GM19395 (cell line): ENCODE measurements at regions not wholly inside any gene's neighbourhood (a gene's known extent, or its start where the extent isn't known, plus 50 kb on each side); places are given as distances from the start of the nearest gene placed in this dataset.

Experiments
- ATAC-seq: cut with Tn5 transposase; IDR thresholded peaks from one replicate; pipeline ENCODE4 v1.9.1; 2021; ENCODE audit warnings: mild to moderate bottlenecking, moderate library complexity; ENCODE audit not compliant: unreplicated experiment

DNA sequence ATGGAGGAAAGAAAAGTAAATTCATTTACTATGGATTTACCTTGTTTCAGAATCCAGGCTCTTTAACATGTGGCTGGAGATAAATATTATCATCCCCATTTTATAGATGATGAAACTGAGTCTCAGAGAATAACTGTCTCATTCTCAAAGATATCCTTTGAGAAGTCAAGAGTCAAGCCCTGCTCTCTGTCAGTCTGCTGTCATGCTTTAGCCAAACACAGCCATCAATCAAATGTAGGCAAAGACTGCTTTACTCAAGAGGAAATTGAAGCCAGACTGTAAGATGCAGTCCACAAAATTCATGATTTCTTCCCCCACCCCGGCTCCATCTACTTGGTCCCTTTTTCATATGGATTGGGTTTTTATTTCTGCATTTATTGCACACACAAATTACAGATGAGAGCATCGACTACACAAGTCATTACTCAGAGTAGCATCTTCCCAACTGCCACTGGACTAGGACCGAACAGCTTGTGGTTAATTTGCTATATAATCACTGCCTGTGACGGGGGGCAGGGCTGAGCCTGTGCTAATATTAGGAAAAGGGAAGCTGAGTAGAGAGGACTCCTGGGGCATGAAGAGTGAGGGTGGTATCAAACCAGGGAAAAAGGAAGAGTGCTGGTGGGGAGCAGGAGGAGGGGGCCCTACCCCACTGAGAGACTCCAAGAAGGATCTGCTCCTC, 102.7 kb upstream of the TOP1 start:
- ATAC-seq: no peak

DNA sequence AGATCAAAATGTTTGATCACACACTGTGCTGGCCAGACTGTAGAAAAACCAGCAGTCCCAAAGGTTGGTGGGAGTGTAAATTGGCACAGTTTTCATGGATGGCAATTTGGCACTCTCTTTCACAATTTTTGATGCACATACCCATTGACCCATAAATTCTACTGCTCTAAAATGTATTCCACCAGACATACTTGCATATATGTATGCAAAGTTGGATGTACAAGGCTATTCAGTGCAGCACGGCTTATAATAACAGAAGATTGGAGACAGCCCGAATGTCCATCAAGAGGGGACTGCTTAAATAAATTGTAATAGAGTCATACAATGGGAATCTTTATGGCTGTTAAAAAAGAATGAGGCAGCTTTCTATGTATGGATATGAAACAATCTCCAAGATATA, 101.7 kb upstream of the TOP1 start:
- ATAC-seq: no peak

DNA sequence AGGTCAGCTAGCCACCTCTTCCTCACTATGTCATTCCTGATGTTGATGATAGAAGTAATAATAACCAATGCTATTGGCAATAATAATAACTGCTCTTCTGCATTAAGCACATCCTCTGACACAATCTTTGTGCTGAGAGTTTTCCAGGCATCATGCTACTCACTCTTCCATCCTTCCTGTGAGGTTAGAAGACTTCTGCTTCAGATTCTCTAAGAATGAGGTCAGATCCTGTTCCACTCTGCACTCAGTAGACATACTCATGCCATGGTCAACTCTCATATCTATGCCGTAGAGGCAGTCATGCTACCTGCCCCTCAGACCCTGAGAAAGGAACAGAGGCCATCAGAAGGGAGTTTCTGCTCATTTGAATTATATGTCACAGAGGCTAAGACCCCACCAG, 98.1 kb upstream of the TOP1 start:
- ATAC-seq: no peak

DNA sequence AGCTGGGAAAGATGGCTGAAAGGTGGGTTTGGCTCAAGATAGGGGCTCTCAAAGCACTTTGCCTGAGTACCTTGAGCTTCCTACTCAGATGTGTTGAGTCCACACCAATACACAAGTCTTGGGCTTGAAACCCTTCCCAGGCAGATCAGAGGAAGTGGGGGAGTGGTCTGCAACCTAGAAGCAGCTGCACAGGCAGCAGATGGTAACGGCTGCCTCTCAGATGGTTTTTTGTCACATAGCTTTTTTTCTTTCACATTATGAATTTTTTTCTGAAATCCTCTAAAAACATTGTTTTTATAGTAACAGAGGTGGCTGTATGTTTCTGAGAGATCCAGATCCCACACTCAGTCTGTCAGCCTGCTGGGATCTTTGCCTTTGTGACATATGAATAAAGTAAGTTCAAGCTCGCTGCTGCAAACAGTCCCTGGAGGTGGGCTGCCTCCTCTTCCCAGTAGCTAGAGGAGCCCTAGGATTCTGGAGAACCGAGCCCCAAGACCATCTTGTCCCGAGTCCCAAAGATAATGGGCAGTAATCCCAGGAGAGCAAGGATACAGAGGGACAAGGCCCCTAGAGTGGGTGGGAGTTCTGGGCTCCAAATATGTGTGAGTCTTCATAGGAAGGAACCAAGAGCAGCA, 97.1 kb upstream of the TOP1 start:
- no peak for ATAC-seq

DNA sequence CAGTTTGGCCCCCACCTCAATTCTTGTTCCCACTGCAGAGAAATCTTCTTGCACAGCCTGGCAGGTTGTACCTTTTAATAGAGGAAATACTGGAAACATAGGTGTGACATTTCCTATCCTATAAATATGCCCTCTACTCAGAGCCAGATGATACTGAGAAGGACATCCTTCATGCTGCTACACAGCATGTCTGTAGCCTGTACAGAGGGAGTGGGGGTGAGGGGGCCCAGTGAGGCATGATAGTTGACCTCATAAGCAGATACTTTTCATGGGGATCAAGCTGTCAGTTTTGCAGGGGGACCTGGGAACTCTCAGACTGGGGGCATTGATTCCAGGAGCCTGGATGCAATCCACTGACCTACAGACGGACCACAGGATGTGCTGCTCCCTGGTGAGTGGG, 96.2 kb upstream of the TOP1 start:
- no peak for ATAC-seq

DNA sequence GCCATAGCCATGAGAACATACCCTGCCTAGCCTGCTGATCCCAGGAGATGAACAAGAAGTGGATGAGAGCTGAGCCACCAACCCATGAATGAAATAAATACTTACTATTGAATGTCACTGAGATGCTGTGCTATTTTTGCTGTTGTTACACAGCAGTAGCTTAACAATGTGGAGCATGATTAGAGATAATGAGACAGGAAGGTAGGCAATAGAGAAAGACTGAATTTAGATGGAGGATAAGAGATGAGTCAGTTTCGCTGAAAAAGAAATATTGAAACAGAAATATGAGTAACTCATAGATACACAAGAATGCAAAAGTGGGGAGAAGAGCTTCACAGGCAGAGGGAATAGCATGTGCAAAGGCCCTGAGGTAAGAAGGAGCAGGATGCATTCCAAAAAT, 94.9 kb upstream of the TOP1 start:
- no peak for ATAC-seq

DNA sequence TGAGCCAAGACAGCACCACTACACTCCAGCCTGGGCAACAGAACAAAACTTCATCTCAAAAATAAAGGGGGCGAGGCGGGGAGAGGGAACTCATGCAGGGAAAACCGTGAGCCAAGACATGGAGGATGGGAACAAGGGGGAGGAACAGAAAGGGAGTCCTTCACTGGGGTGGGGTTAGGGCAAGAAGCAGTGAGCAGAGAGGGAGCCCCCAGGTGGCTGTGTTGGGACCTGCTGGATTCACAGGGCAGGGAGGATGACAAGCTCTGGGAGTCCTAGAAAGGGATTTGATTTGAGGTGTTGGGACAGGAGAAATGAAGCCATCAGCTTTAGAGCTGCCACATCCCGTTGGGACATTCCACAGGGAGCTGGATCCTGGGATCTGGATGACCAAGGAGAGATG, 90.6 kb upstream of the TOP1 start:
- no peak for ATAC-seq

DNA sequence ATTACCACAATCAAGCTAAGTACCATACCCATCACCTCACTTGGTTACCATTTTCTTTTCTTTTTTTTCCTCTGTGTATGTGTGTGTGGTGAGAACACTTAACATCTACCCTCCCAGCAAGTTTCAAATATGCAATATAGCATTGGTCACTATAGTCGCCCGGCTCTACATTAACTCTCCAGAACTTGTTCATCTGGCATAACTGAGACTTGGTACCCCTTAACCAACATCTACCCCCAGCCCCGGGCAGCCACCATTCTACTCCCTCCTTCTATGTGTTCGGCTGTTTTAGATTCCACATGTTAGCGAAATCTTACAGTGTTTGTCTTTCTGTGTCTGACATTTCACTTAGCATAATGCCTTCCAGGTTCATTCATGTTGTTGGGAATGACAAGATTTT, 89.0 kb upstream of the TOP1 start:
- ATAC-seq: no peak

DNA sequence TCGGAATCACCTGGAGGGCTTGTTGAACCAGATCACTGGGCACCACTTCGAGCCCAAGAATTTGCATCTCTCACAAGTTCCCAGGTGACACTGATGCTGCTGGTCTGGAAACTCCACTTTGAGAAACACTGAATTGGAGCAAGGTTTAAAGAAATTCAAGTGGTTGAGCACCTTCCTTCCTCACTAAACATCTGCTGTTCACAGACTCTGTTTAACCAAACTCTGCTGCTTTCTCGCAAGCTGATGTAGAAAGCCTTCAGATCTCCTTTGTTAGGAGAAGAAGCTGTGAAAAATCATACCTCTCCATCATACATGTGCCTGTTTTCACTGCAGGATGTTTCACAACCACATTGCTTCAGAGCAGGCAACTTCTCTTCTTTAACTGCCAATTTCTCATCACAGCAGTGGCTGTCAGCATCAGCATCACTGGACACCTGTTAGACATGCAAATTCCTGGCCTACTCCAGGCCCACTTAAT, 87.5 kb upstream of the TOP1 start:
- no peak for ATAC-seq

DNA sequence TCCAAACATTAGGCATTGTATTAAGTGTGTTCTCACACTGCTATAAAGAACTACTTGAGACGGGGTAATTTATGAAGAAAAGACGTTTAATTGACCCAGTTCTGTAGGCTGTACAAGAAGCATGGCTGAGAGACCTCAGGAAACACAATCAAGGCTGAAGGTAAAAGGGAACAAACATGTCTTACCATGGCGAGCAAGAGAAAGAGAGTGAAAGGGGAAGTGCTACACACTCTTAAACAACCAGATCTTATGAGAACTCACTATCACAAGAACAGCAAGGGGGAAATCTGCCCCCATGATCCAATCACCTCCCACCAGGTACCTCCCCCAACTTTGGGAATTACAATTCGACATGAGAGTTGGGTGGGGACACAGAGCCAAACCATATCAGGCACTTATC, 86.6 kb upstream of the TOP1 start:
- ATAC-seq: peak; percentile 61

DNA sequence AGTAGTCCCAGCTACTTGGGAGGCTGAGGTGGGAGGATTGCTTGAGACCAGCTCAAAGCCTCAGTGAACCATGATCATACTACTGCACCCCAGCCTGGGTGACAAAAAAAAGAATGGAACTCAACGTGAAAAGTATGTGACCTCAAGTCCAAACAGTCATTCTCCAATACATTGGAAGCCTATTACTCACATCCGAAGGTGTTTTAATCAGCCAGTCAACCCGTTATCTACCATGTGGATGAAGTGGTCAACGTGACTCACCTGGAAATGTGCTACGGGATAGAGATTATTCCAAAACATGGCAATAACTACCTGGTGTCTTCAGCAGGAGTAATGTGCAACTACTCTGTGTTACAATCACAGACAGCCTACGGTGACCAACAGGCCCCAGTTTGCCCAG, 85.8 kb upstream of the TOP1 start:
- ATAC-seq: no peak

DNA sequence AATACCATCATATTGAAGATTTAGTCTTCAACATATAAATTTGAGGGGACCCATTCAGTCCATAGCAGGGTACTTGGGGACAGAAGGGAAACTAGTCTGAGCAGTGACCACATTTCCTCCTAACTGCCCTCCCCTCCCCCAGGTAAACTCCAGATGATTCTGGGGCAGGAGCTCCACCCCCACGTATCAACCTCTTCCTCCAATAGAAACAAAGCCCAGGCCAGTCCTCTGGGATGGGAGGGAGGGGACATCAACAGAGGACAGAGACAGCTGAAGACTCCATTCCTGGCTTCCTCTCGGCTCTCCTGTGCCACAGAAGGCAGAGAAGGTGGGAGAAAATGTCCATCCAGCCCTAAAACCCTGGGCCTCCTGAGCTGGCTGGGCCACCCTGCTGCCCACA, 85.0 kb upstream of the TOP1 start:
- no peak for ATAC-seq

DNA sequence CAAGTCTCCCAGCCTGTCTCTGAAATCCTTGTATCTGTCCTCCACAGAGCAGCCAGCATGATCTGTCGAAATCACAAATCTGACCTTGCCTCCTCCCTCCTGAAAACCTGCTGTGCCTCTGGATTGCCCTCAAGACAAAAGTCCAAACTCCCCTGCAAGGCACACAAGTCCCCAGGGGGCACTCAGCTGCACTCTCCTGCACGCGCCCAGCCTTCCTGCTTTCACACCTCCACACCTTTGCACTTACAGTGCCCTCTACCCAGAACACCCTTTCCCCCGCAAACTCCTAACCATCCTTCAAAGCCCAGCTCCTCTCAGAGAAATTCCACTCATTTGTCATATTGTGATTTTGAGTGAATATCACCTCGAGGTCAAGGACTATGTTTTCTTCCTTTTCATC, 83.4 kb upstream of the TOP1 start:
- ATAC-seq: no peak

DNA sequence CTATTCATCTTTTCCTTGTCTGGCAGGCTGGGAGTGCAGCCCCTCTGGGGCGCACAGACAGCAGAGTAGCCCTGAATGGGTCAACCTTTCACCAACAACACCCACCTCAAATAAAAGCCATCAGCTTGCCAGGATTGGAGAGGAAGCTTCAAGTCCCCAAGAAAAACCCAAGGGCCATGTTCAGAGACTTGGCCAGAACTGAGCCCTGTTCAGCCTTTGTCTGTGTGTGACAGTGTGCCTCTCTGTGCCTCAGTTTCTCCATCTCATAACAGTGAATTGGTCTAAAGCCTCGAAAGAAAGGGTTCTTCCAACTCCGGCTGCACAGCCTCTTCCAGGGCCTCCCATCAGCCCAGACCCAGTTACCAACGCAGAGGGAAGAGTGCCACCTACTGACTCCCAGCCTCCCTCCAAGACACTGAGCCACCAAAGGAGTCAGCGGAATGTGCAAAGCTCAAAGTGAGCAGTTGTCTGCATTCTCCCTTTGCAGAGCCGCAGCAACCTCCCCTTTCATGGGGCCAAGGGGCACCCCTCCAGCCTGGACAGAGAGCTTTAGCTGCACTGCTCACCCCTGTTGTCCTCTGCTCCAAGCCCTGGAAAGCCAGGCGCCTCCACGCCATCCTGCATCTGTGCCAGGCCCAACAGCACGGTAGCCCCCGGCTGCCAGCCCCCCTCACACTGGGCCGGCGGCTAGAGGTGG, 82.7 kb upstream of the TOP1 start:
- no peak for ATAC-seq

DNA sequence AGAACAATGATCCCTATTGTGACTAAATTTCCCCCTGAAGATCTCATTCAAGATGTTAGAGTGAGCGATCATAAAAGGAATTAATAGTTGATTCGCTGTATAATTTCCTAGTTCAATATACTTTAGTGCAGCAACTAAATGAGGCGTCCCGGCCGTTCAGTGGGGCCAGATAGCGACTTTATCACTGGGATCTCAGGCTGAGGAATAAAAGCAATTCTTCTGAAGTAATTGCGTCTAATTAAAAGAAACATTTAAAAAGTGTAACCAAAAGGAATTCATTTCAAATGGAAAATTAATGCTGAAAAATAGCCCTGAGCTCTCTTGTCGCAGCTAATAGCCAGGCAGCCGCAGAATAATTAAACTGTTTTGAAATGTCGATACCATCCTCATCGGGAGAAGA, 82.2 kb upstream of the TOP1 start:
- no peak for ATAC-seq

DNA sequence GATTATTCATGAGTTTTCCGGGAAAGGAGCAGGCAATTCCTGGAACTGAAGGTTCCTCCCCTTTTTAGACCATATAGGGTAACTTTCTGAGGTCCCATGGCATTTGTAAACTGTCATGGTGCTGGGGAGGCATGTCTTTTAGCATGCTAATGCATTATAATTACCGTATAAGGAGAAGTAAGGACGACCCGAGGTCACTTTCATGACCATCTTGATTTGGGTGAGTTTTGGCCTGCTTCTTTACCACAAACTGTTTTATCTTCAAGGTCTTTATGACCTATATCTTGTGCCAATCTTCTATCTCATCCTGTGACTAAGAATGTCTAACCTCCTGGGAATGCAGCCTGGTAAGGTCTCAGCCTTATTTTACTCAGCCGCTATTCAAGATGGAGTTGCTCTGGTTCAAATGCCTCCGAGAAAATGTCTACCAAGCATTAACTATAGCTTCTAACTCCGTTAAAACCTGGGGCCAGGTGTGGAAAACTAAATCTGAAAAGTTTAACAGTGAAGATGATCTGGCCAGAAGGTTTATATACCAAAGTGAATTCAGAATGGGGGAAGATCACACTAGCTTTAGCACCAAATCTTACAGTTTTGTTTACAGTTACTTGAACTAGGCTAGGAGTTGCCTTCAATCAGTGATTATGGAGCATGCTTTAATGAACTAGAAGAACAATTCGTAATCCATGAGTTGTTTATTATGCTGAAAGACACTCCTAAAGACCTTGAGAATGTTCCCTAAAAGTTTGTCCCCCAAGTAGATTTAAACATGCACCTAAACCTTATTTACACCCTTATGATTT, 80.0 kb upstream of the TOP1 start:
- ATAC-seq: no peak

DNA sequence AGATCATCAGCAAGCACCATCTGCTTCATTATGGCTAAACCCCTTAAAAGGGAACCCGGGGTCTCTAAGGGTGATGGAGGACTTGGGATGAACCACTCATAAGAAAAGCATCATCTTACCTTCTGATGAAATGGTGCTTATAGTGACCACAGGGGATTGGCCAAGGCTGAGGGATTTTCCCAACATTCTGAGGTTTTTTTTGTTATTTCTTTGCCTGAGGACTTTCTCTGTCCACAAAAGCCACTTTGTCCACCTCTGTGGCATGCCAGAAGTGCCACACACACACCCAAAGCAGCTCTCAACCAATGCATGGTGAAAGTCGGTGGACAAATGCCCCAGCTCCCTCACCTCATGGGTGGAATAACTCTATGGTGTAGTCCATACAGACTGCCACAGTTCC, 79.3 kb upstream of the TOP1 start:
- no peak for ATAC-seq

DNA sequence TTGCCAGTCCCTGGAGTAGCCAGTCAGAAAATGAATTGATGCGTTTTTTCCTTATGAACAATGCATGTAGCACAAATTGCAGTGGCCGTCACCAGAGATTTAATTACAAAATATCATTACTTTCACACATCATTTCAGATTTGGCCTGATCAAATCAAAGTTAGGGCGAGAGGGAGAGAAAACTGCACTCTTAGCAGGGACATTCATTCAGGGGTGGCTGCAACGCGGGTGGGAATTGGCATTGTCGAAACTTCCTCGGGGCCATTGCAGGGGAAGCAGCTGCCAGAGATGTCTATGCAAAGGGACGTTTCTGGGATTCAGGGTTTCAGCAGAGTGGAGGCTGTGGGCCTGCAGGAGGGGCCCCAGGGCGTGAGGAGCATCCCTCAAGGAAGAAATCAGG, 76.5 kb upstream of the TOP1 start:
- ATAC-seq: no peak

DNA sequence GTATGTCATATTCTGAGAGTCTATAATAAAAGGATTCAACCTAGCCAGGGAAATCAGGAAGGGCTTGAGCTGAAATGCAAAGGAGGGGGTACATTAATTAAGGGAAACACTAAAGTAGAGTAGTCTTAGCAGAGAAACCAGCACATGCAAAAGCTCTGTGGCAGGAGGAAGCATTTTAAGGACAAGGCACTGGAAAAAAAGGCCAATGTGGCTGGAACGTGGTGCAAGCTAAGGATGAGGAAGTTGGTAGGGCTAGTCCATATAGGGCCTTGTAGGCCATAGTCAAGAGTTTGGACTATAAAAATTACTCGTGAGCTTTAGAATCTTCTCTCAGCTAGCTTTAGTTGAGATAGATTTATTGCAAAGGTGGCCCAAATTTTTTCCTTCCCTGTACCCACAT, 75.2 kb upstream of the TOP1 start:
- ATAC-seq: no peak

DNA sequence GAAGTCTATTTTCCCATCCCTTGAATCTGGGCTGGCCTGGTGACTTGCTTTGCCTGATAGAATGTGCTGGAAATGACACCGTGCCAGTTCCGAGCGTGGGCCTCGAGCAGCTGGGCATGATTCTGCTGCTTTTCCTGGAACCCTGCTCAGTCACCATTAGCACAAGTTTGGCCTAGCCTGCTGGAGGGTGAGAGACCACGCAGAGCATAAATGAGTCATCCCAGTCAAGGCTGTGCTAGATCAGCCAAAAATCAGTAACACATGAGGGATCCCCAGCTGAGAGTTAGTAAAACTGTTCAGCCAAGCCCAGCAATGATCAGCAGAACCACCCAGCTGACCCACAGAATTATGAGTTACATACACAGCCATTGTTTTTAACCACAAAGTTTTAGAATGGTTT, 74.8 kb upstream of the TOP1 start:
- no peak for ATAC-seq

DNA sequence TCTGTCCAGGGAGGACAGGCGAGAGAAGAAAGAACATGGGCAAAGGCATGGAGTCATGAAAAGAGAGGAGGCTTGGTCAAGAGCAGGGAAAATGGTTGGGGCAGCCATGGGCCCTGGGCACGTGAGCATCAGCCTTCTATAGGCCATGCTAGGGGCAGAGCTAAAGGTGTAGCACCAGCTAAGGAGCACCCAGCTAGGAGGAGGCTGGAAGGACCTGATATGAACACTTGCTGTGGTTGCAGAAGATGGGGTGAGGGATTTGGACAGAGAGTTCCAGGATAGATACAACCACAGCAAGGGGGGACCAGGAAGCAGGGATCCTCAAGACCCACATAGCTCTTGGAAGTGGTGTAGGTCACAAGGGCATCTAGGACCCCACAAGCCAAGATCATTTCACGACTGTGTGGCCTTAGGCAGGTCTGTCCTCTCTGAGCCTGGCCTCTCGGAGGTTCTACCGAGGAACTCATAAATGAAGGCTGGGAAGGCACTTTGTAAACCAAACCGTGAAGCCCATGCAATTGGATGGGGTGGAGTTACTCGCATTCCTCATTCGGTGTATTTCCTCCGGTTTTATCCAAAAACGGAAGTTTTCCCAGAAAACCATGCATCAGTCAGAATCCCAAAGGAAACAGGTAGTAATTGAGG, 74.0 kb upstream of the TOP1 start:
- no peak for ATAC-seq
